Hepatocyte (in vitro differentiated cells): ENCODE measurements at regions not wholly inside any gene's neighbourhood (a gene's known extent, or its start where the extent isn't known, plus 50 kb on each side); places are given as distances from the start of the nearest gene placed in this dataset.
A peak's percentile ranks its signal among the peaks of the same experiment; 100 is the strongest.

ENCODE experiments used
- DNase-seq: peaks from one replicate; pipeline ENCODE4 v3.0.0-alpha.2; 2016; ENCODE audit warnings: low spot score
- H2AFZ ChIP-seq: fragments of 200-600 bp; sonication (generic); 2 replicates; pipeline ENCODE4 v1.6.0; 2016; ENCODE audit warnings: antibody characterized with exemption, mild to moderate bottlenecking
- H3K27ac ChIP-seq: fragments of 200-600 bp; sonication (generic); 2 replicates; pipeline ENCODE4 v1.5.1; 2016; ENCODE audit warnings: mild to moderate bottlenecking
- H3K27me3 ChIP-seq: fragments of 200-600 bp; sonication (generic); 2 replicates; pipeline ENCODE4 v1.6.1; 2016
- H3K36me3 ChIP-seq: fragments of 200-600 bp; sonication (generic); replicated peaks from 2 replicates; pipeline ENCODE4 v1.5.1; 2016; ENCODE audit warnings: low read depth; ENCODE audit not compliant: insufficient read depth
- H3K4me1 ChIP-seq: fragments of 200-600 bp; sonication (generic); 2 replicates; pipeline ENCODE4 v1.5.1; 2016; ENCODE audit warnings: mild to moderate bottlenecking, moderate library complexity; ENCODE audit not compliant: insufficient read depth
- H3K4me2 ChIP-seq: fragments of 200-600 bp; sonication (generic); 2 replicates; pipeline ENCODE4 v1.6.0; 2016
- H3K4me3 ChIP-seq: fragments of 200-600 bp; sonication (generic); 2 replicates; pipeline ENCODE4 v1.5.1; 2016; ENCODE audit warnings: mild to moderate bottlenecking
- H3K79me2 ChIP-seq: fragments of 200-600 bp; sonication (generic); 2 replicates; pipeline ENCODE4 v1.6.0; 2017; ENCODE audit warnings: mild to moderate bottlenecking
- H3K9me2 ChIP-seq: fragments of 200-600 bp; sonication (generic); replicated peaks from 2 replicates; pipeline ENCODE4 v1.6.0; 2017; ENCODE audit warnings: mild to moderate bottlenecking; ENCODE audit not compliant: insufficient read depth
- H3K9me3 ChIP-seq: fragments of 200-600 bp; sonication (generic); 2 replicates; pipeline ENCODE4 v1.5.1; 2016; ENCODE audit warnings: low read depth, mild to moderate bottlenecking
- H4K20me1 ChIP-seq: fragments of 200-600 bp; sonication (generic); 2 replicates; pipeline ENCODE4 v1.6.0; 2016; ENCODE audit warnings: mild to moderate bottlenecking; ENCODE audit not compliant: insufficient read depth, poor library complexity, severe bottlenecking
- EZH2 ChIP-seq: fragments of 200-600 bp; sonication (generic); IDR thresholded peaks from 2 replicates; pipeline ENCODE4 v1.6.1; 2016; ENCODE audit warnings: antibody characterized with exemption, mild to moderate bottlenecking, borderline replicate concordance
- EZH2phosphoT487 ChIP-seq: fragments of 200-600 bp; sonication (generic); IDR thresholded peaks from one replicate; pipeline ENCODE4 v1.6.1; 2018; ENCODE audit warnings: antibody characterized with exemption, mild to moderate bottlenecking, low read depth, moderate library complexity; ENCODE audit not compliant: unreplicated experiment, severe bottlenecking
- WGBS: methylation state at CpG from one replicate; pipeline ENCODE4 v1.1.6; 2016; ENCODE audit warnings: low lambda C conversion rate; ENCODE audit errors: missing lambda C conversion rate; 5-methylcytosine and 5-hydroxymethylcytosine counted together
- TF ChIP-seq, protein P1 (sequence below): fragments of 200-600 bp; sonication (generic); IDR thresholded peaks from 2 replicates; pipeline ENCODE4 v1.5.1; 2016; ENCODE audit warnings: antibody characterized with exemption, mild to moderate bottlenecking; ENCODE audit not compliant: poor library complexity

DNA sequence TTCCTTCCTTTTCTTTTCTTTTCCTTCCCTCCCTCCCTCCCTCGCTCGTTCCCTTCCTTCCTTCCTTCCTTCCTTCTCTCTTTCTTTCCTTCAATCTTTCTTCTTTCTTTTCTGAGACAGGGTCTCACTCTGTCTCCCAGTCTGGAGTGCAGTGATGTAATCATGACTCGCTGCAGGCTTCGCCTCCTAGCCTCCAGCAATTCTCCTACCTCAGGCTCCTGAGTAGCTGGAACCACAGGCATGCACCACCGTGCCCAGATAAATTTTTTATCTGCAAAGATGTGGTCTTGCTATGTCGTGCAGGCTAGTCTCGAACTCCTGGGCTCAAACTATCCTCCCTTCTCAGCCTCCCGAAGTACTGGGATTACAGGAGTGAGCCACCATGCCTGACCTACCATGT is 81.4 kb downstream of the SPATA31C2 start:
- H3K27ac ChIP-seq = no peak overlapping the region
- H3K4me1 ChIP-seq = no peaks in the 10 kb centered on the region
- no peak overlapping the region for H2AFZ ChIP-seq
- H3K9me2 ChIP-seq = no peaks in the 10 kb centered on the region
- TF ChIP-seq EZH2 = no peak
- no peak for TF ChIP-seq EZH2phosphoT487
- TF ChIP-seq, protein P1, sequence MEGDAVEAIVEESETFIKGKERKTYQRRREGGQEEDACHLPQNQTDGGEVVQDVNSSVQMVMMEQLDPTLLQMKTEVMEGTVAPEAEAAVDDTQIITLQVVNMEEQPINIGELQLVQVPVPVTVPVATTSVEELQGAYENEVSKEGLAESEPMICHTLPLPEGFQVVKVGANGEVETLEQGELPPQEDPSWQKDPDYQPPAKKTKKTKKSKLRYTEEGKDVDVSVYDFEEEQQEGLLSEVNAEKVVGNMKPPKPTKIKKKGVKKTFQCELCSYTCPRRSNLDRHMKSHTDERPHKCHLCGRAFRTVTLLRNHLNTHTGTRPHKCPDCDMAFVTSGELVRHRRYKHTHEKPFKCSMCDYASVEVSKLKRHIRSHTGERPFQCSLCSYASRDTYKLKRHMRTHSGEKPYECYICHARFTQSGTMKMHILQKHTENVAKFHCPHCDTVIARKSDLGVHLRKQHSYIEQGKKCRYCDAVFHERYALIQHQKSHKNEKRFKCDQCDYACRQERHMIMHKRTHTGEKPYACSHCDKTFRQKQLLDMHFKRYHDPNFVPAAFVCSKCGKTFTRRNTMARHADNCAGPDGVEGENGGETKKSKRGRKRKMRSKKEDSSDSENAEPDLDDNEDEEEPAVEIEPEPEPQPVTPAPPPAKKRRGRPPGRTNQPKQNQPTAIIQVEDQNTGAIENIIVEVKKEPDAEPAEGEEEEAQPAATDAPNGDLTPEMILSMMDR = no peak
- H3K4me3 ChIP-seq = no peak overlapping the region
- no peaks in the 10 kb centered on the region for H3K79me2 ChIP-seq
- 83% methylated on average over 6 of the region's 8 CpGs for WGBS
- H3K9me3 ChIP-seq = no peaks in the 10 kb centered on the region
- H3K36me3 ChIP-seq = no peaks in the 10 kb centered on the region
- no peak for DNase-seq
- H4K20me1 ChIP-seq = no peaks in the 10 kb centered on the region
- H3K4me2 ChIP-seq = no peak overlapping the region
- H3K27me3 ChIP-seq = no peaks in the 10 kb centered on the region

DNA sequence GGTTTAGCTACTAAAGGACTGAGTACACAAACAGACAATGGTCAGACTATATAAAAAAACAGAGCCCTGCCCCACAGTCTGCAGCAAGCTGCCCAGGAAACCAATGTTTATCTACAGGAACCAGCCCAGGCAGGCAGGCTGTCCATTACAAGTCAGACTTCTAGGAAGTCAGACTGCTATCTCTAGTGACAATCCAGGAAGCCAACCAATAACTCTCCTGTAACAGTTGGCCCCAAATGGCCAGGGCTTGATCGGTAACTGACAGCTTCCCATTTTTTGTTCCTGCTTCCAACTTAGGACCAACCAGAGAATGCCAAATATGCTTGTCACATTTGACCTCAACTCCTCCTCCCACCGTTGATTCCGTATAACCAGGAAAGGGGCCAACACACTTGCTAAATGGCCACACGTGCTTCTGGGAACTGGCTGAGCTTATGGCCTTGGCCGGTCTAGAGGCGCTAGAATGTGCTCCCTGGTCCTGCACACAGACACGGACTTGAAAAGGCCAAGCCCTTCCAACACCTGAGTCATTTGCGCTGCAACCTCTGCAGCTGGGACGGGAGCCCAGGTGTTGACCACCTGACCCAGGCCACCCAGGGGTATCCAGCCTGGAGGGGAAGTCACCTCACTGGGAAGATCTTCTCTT is 79.6 kb upstream of the CDK20 start:
- no peak for DNase-seq
- Histone ChIP-seq H3K79me2 (no peaks in the 10 kb centered on the region), H4K20me1 (no peaks in the 10 kb centered on the region), H3K27ac (no peak overlapping the region), H3K4me1 (no peaks in the 10 kb centered on the region), H3K36me3 (no peaks in the 10 kb centered on the region), H2AFZ (no peak overlapping the region), H3K4me2 (no peak overlapping the region), H3K9me2 (no peaks in the 10 kb centered on the region), H3K9me3 (no peaks in the 10 kb centered on the region), H3K27me3 (no peaks in the 10 kb centered on the region), H3K4me3 (no peak overlapping the region)
- 99% methylated on average over 9 of the region's 9 CpGs for WGBS
- TF ChIP-seq EZH2phosphoT487 (no peak), EZH2 (no peak)
- TF ChIP-seq, protein P1 = no peak

DNA sequence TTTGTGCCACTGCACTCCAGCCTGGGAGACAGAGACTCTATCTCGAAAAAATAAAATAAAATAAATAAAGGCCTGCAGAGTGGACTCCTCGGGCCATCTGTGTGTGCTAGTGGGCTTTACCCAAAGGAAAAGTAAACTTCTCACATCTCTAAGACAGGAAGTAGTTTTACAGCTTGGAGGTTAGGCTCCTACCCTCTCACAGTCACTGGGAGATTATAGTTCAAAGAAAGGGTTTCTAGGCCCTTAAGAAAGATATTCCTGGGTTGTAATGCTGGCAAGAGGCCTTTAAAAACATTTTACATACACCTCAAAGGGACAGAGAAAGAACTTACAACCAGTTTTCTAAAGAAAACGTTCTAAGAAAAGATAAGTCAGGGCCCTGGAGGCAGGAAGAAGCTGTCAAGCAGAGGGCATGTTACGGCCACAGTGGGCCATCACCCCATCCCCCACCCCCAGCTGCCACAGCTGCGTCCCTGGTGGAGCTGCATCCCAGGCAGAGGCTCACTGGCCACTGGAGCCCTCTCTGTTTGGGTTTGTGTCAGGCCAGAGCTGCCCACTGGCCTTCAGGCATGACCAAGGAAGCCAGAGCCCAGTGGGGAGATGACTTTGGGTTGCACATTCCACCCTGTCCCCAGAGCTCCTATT is 78.1 kb upstream of the CDK20 start:
- Histone ChIP-seq H3K4me1 (no peaks in the 10 kb centered on the region), H2AFZ (no peak overlapping the region), H3K9me2 (no peaks in the 10 kb centered on the region), H4K20me1 (no peaks in the 10 kb centered on the region), H3K4me3 (no peak overlapping the region), H3K9me3 (no peaks in the 10 kb centered on the region), H3K4me2 (no peak overlapping the region), H3K27ac (peak overlapping the region; percentile 55), H3K27me3 (no peaks in the 10 kb centered on the region), H3K36me3 (no peaks in the 10 kb centered on the region), H3K79me2 (no peaks in the 10 kb centered on the region)
- 32% methylated on average over 5 of the region's 5 CpGs for WGBS
- DNase-seq = no peak
- TF ChIP-seq, protein P1 = no peak
- TF ChIP-seq EZH2phosphoT487 (no peak), EZH2 (no peak)
